HG03575 (cell line): ENCODE measurements at regions not wholly inside any gene's neighbourhood (a gene's known extent, or its start where the extent isn't known, plus 50 kb on each side); places are given as distances from the start of the nearest gene placed in this dataset.

Experiments used
- ATAC-seq: cut with Tn5 transposase; IDR thresholded peaks from one replicate; pipeline ENCODE4 v1.9.1; 2021; ENCODE audit not compliant: unreplicated experiment, insufficient number of reproducible peaks, low FRiP score; ENCODE audit errors: extremely low read depth

GRCh38 chr2:104078431-104079157 is 775.3 kb upstream of the POU3F3 start:
- no peak for ATAC-seq

GRCh38 chr2:104088745-104089144 is 765.2 kb upstream of the POU3F3 start:
- ATAC-seq, result no peak

- no peak for ATAC-seq
These were observed 763.5 kb upstream of the POU3F3 start for GRCh38 chr2:104090407-104090806.

- ATAC-seq, result no peak
These were observed 762.0 kb upstream of the POU3F3 start for GRCh38 chr2:104091894-104092293.

- ATAC-seq, result no peak
These were observed 761.0 kb upstream of the POU3F3 start for GRCh38 chr2:104092886-104093285.

- ATAC-seq, result no peak
These were observed 751.3 kb upstream of the POU3F3 start for GRCh38 chr2:104102615-104103014.

- ATAC-seq, result no peak
These were observed 744.6 kb upstream of the POU3F3 start for GRCh38 chr2:104109356-104109755.

GRCh38 chr2:104118889-104119288 is 735.0 kb upstream of the POU3F3 start:
- no peak for ATAC-seq

- no peak for ATAC-seq
These were observed 733.7 kb upstream of the POU3F3 start for GRCh38 chr2:104120171-104120570.

- no peak for ATAC-seq
These were observed 728.8 kb upstream of the POU3F3 start for GRCh38 chr2:104125096-104125495.

- ATAC-seq, result no peak
These were observed 726.7 kb upstream of the POU3F3 start for GRCh38 chr2:104127049-104127770.

- ATAC-seq, result no peak
These were observed 713.6 kb upstream of the POU3F3 start for GRCh38 chr2:104140361-104140760.

GRCh38 chr2:104158191-104158590 is 695.7 kb upstream of the POU3F3 start:
- ATAC-seq, result no peak

- ATAC-seq, result no peak
These were observed 690.2 kb upstream of the POU3F3 start for GRCh38 chr2:104163611-104164130.

- no peak for ATAC-seq
These were observed 689.1 kb upstream of the POU3F3 start for GRCh38 chr2:104164721-104165252.

GRCh38 chr2:104177179-104177578 is 676.7 kb upstream of the POU3F3 start:
- ATAC-seq, result no peak

- ATAC-seq, result no peak
These were observed 674.3 kb upstream of the POU3F3 start for GRCh38 chr2:104179644-104180043.

GRCh38 chr2:104200533-104201168 is 653.3 kb upstream of the POU3F3 start:
- ATAC-seq, result no peak

- ATAC-seq, result no peak
These were observed 640.2 kb upstream of the POU3F3 start for GRCh38 chr2:104213758-104214157.
